Posterior vena cava (tissue), 2 donors: ENCODE measurements at regions not wholly inside any gene's neighbourhood (a gene's known extent, or its start where the extent isn't known, plus 50 kb on each side); places are given as distances from the start of the nearest gene placed in this dataset.

Source experiments
- DNase-seq: peaks from one replicate; pipeline ENCODE4 v3.0.0-alpha.2; 2020; ENCODE audit warnings: low spot score
- intact Hi-C, 2 donors: fragments of 100-400 bp; cut with DNase I; formaldehyde crosslinking; loops; one replicate each; pipeline versions ENCODE4 v1.14.1 to v1.14.2; 2022 to 2023
- donor health status: DM: yes; HTN: yes; CAD: no.
- donor health status: DM: yes; HTN: yes; CAD: no.

GRCh38 chr3:117454254-117454653 lies 744.7 kb downstream of the TUSC7 start:
- intact Hi-C loops, result no loop called here
- no peak for DNase-seq

DNA sequence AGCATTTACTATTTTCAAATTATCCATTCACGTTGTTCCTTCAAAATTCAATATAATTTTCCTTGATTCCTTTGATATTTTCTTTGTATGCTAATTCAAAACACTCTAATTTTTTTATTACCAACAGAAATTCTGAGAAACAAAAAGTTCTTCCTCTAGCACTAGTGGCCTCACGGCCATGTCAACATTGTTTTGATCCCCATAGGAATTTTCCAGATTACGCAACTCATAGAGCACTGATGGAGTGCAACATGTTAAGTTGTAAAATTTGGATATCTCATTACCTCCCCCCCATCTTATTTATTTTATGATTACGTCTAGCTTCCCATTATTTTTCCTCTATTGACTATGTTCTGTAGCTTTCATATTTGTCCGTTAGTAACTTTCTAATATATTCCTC lies 745.3 kb downstream of the TUSC7 start:
- no peak for DNase-seq
- intact Hi-C loops, result no loop called here

DNA sequence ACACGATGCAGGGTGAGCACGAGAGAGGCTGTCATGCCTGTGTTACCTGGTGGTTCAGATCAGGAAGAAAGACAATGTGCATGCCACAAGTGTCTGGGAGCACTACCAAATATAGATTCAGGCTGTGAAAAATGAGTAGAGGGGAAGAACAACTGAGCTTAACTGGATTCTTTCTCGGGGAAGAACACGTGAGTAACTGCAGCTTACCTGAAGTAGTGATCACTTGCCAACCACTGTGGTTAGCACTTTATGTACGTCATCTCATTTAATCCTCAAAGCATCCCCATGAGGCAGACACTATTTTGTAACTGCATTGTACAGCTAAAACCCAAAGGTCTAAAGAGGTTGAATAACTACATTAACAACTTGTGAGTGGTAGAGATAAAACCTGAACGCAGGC lies 746.2 kb downstream of the TUSC7 start:
- no peak for DNase-seq
- intact Hi-C loops, result no loop called here

DNA sequence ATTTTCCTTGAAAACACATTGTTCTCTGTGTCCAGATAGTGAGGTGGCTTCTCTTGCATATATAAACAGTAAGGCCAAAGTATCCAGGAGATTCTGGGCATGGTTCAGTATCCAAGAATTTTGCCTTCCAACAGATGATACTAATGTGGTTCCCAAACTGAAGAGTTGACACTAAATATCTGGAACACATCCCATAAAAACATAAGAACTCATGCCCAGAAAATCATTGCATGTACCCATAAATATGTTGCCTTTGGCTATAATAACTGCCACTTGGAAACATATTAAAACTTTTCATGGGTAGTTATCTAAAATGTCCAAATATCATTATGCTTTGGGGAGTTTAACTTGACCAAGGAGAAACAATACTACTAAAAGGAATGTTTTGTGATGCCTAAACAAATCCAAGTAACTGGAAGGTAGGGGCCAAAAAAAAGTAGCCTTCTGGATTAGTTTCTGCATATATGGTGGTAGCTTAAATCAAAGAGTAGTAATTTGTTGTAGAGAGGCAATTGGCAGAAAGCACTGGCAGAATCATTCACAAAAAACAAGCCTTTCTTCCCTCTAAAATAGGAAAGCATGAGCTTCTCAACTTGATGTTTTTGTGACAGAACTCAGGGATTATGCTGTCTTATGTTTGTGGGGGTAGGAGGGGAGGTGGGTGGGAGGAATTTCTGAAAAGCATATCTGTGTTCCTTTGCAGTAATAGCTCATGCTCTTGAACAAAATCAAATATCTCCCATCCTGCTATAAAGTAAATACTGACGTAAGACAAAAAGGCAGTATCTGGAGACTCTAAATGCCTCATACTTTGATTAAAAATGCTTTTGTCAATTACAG lies 753.9 kb downstream of the TUSC7 start:
- intact Hi-C loops, result no loop called here
- no peak for DNase-seq

GRCh38 chr3:117471831-117472230 lies 762.3 kb downstream of the TUSC7 start:
- DNase-seq, result no peak
- intact Hi-C loops, result no loop called here

GRCh38 chr3:117473981-117474538 lies 764.5 kb downstream of the TUSC7 start:
- intact Hi-C loops, result no loop called here
- no peak for DNase-seq

DNA sequence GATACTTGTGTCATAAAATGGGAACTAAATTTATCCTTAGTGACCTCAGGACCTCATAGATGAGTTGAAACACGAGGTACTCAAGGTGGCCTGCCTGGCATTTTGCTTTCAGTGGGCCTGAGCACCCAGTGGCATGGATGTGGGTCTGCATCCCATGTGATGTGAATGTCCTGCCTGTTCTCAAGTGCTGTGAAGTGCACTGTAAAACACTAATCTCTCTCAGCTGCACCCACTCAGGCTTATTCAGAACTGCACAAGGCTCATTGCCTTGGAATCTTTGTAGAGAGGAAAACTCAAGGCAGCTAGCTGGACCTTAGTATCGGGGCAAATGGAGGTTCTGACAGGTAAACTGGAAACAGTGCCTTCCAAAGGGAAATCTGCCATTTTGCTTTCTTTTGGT lies 767.0 kb downstream of the TUSC7 start:
- no peak for DNase-seq
- intact Hi-C loops, result no loop called here

DNA sequence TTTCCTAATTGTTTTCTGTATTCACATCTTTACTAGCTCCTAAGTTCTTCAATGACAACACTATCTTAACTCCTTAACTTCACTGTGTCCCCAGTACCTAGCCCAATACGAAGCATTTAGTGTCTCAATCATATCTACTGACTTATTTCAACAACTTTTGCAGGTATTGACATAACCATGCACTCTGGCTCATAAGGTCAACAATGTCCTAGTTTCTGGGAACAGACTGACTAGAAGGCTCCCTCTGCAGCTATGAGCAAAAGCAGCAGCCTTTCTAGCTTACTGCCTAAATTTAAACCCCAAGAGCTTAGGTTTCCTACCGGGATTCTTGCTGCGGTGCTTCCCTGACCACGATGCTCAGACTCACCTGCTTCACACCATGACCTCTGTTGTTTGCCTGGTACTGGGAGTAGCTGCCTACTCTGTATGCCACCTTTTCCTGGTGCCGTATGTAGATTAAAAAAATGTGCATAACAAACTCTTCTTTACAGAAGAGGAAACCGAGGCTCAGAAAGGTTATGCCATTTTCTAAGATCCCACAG lies 767.7 kb downstream of the TUSC7 start:
- DNase-seq, result no peak
- intact Hi-C loops, result no loop called here

GRCh38 chr3:117479095-117479494 lies 769.5 kb downstream of the TUSC7 start:
- intact Hi-C loops, result no loop called here
- DNase-seq, result no peak

DNA sequence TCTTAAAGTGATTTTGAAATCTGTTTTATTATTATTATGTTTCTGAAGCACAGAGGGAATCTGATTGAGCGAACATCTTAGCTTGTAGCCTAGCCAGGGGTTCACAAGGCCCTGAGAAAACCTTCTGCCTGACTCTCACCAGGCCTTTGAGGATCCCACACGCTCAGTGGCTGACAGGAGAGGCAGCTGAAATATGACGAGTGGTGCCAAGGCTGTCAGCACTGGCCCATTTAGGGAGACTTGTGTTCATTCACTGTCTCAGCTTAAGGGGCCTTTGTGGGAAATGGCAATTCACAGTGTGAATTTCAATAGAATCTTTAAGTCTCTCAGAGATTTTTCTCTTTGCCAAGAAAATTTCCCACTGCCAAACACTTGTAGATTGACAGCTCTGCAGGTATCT lies 770.9 kb downstream of the TUSC7 start:
- intact Hi-C loops, result no loop called here

DNA sequence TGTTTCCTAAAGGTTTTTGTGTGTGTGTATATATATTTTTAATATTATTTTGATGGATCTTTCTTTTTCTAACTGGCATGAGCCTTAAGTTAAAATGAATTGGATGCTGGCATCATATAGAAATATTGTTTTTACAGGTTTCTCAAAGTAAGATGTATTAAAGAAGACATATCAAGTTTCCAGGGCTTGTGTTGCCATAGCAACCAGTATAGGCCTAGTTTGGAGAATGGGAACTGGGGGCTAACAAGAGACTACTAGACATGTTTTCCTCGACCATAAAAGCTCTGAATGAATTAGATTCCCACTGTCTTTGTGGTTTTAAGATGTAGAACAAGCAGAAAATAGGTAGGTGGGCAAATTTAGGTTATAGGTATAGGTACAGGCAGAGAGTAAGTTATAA lies 771.4 kb downstream of the TUSC7 start:
- intact Hi-C loops, result no loop called here

More for the DNA sequence above, 770.9 kb downstream of the TUSC7 start:
- no peak for DNase-seq

DNA sequence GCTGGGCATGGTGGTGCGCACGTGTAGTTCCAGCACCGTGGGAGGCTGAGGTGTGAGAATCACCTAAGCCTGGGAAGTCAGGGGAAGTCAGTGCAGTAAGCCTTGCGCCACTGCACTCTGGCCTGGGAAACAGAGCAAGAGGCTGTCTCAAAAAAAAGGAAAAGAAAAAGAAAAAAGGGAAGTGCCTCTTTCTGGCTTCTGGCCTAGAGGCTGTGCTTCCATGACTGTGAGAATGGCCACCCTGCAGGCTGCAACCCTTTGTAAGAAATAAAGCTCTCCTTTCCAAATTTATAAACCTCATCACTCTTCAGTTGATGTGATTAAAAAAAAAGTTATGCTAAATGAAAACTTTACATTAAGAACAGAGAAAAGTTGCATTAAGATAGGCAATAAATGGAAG lies 774.3 kb downstream of the TUSC7 start:
- DNase-seq, result no peak
- intact Hi-C loops, result no loop called here

More for the DNA sequence above, 771.4 kb downstream of the TUSC7 start:
- no peak for DNase-seq

DNA sequence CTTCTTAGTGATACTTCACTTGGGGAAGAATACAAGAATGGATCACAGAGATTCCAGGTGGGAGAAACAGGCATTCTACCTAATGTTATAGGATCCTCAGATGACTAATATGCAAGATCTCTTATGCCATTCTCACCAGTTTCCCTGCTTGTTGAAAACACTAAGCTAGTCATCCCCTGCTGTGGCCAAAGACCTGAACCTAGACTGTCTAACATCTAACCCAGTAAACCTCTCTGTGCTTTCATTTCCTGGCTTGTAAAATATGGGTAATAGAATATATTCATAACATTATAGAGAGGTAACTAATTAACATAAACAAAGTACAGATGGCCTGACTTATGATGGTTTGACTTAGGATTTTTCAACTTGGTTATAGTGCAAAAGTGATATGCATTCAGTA lies 776.3 kb downstream of the TUSC7 start:
- intact Hi-C loops, result no loop called here
- DNase-seq, result no peak

DNA sequence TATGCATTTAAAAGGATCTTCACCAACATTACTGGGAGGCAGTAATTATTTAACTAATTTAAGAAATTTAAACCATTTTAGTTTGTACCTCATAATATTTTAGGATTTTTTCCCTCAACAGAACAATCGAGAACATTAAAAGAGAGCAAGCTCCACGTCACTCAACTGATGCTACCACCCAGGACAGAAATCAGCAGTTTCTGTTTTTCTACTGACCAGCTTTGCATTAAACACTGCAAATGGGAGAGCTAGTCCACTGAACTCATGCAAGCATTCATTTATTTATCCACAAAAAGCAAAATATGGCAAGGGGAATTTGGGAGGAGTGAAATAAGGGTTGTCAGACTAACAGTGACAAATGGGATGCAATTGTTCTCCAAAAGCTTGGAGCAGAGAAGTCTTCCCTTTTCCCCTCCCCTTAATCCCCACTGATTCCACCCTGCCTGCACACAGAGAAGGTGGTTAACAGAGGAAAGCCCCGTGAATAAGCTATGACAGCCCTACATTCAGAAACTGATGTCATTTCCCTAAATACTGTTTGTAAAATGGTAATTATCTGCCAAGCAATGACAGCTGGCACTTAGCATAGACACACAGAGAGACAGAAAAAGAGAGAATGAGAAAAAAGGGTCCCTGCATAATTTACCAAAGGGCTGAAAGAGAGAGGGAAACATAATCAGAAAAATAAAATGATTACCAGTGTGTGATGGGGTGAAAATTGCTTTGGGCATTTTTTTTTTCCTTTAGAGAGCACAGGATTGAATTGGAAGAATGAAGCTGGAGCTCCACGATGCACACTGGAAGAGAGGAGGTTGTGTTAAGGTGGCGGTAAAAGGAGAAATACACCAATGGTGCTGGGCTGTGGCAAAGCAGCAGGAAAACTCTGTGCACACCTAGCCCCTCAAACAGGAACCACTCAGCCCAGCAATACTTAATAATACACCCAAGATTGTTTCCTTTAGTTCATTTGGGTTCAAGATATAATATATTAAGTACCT lies 777.4 kb downstream of the TUSC7 start:
- DNase-seq, result no peak
- intact Hi-C loops, result no loop called here

GRCh38 chr3:117488983-117489382 lies 779.4 kb downstream of the TUSC7 start:
- intact Hi-C loops, result no loop called here
- no peak for DNase-seq

DNA sequence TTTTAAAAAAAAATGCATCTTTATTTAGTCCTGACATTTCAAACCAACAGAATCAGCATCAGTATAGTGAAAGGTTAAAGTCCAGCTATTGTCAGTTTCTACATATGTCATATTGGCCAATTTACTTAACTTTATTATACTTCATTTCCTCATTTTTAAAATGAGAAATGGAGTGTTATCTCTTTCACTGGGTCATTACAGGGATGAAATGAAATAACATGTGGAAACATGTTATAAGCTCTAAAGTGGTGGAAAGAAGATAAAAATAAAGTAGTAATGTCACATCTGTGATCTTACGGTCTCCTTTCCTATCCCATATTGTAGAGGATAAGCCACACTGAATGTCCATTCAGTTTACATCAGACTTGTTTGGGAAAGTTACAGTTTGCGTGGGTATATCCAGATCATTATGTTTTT lies 780.1 kb downstream of the TUSC7 start:
- intact Hi-C loops, result no loop called here
- no peak for DNase-seq

DNA sequence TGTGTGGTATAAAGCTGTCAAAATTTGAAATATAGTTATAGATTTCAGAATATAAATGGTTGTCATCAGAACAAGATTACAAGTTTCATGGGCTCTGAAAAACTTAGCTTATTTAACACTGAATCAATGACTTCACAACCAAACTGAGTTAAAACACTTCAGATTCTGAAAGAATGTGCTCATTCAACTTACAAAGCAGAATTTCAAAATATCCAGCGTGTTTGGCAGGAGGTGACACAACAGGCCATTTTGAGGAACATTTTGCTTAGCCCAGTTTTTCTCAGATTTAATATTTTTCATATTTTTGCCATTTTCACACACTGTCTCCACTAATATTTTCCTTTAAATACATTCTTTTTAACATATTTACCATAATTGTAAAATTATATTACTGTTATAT lies 781.1 kb downstream of the TUSC7 start:
- intact Hi-C loops, result no loop called here
- DNase-seq, result no peak

DNA sequence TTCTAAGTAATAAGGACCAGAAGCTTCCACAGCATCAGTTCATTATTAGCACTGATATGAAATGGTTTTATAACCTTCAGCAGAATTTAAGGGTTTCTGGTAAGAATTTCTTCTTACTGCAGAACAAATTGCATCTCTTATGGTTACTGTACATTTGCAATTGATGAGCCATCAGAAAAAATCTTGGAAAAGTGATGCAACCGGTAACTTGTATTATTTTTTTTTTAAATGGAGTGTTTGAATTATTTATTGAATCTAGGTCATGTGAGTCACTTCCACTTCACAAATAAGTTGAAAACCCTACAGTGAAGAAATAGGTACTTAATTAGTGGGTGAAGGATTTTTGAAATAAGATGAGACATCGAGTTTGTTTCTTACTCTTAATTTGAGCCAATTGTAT lies 786.0 kb downstream of the TUSC7 start:
- intact Hi-C loops, result no loop called here

DNA sequence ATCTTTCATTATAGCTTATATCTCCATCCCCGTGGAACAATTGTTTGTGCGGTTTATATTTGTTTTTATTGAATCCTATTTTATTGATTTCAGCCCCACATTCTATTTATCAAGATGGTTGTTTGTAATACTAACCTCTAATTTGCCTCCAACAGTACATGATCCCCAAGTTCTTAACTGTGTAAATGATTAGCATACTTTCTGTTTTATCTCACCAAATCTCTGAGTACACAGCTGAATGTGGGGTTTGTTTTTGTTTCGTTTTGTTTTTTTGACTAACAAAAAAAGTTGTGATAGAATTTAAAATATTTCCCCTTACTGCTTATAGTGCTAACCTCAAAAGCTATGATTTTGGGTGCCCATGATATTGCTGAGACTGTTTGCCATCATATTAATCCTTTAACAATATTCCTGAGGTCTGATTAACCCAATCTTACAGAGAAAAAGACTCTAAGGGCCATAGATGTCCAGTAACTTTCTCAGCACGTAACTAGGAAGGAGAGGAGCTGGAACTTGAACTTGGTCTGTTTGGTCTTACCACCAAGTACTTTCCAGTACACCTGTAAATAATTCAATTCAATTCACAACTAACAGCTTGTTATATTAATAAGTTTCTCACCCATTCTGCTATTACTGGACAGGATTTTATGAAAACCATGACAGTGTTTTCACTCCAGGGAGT lies 789.8 kb downstream of the TUSC7 start:
- intact Hi-C loops, result no loop called here
- DNase-seq, result no peak

More for the DNA sequence above, 786.0 kb downstream of the TUSC7 start:
- DNase-seq, result no peak
